ENCODE measurements at regions not wholly inside any gene's neighbourhood (a gene's known extent, or its start where the extent isn't known, plus 50 kb on each side); places are given as distances from the start of the nearest gene placed in this dataset.

DNA sequence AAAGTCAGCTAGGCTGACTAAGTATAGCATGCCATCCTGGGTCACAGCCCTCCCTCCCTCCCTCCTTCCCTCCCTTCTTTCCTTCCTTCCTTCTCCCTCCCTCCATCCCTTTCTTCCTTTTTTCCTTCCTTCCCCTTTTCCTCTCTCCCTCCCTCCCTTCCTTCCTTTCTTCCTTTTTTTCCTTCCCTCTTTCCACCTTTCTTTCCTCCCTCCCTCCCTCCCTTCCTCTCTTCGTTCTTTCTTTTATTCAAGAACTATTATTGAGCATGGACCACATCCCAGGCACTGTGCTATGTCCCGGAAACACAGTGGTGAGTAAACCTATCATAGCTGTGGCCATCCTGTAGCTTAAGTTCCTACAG is 106.2 kb upstream of the BACH2 start:
- DNase-seq: no peak

DNA sequence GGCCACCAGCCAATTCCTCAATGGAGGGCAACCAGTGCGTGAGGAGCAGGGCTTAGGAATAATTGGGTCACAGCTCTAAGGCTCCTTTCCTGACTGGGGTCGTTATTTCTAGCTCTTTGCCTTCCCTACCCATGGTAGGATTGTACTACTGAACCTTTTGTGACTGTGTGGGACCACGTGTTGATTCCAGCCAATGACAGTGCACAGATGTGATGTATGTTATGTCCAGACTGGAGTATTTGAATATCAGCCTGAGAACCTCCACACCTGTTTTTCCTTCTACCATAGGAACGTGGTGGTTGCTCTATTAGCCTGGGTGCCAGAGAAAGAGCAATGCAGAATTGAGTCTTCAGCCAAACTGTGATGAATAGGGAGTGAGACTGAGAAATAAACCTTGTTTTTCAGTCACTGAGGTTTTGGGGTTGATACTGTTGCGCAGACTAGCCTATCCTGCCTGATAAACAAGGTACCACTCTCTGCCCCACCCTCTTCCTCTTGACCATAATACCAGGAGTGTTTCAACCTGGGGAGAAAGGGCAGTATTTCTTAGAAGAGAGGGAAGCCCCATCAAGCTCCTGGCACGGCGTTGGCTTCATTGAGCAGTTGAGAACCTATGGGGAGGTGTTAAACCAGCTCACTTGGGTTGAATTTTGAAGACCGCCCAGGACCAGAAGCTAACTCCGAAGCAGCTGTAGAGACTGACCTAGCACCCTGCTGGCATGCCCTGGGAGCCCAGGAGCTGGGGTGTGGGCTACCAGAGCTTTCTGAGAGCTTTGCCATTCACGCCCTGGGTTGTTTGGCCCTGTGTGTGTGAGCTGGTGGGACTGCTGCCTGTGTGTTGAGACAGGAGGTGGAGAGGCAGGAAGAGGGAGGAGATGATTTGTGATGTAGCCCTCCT is 105.5 kb upstream of the BACH2 start:
- DNase-seq: no peak

DNA sequence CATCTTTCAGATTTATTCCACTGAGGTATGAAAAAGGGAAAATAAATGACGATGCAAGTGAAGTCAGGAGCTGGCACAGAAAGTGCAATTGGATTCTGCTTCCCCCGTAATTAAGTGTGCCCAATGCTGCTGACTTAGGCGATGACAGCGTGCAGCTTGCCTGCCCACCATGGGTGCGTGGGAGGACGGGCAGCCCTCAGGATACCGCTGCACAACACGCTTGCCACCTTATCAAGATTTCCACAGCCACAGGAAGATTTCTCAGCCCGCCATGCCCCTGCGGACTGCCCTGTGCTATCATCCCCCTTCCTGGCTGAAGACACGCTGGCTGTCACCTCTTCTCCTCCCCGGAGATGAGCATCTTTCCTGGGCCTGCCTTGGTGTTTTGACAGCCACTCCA is 103.3 kb upstream of the BACH2 start:
- DNase-seq: no peak

DNA sequence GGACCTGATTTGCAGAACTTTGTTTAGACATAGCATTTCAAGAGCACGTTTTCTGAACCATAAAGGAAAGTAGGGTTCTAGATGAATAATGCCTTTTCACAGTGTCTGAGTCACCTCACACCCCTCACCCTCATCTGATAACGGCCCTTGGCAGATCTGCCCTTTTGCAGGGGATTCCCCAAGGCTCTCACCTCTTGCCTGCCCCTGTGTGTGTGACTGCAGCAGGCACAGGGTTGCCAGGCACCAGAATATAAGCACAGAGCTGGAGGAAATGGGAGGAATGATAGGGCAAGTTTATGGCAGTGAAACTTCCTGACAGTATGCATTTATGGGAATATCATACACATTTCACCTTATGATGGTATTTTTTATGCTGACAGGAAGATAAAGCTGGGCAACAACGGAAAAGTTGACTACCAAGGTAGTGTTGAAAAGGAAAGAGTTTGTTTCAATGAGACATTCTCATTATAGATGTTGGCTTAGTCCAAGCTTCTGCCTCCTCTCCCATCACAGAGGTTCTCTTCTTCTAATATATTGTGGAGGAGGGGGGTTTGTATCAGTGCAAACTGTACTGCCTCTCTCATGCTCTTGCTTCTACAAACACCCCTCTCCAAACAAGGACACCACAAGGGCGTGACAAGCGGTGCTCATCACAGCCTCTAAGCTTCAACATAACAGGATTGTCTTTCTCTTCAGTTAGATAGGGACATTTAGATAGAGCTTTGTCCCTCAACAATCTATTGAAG is 101.5 kb upstream of the BACH2 start:
- no peak for DNase-seq

DNA sequence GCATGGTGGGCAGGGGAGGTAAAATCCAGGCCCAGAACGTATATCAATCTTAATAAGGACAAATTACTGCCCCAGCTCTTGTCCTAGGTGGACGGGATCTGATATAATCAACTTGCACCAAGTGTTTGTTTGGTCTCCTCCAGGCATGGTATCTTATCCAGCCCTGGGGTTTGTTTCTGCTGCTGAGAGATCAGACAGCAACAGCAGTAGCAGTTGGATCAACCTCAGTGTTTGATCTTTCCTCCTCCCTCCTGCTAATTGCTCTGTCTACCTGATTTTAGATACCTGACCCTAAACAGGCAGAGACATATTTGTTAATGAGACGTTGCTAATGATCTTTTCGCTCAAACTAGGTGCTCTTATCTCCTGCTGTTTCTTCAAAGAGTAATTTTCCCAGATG is 100.4 kb upstream of the BACH2 start:
- no peak for DNase-seq

DNA sequence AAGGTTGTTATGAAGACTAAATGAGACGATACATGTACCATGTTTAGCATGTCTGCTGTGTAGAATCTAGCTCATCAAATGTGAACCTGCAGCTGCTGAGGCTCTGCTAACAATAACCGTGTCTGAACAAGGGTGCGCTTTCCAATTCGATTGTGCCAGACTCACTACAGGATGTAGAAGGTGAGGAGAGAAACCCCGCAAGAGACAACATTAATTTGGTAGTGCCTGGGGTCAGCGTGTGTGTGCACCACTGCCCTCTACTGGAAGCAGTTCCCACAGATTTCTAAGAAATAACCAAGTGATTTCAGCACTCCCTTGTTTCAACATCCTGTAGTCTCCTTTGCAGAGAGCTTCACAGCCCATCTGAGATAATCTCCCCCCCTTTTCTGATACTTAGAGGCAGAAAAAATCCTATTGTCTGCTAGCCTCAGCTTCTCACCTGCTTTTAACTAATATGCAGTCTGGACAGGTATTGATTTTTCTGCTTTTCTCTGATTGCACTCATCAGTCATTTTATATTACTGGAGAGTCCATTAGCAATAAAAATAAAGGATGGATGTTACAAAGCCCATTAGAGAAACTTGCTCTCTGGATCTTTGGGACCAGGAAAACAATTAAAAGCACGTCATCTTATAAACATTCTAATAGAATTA is 96.7 kb upstream of the BACH2 start:
- DNase-seq: peak; percentile 61

DNA sequence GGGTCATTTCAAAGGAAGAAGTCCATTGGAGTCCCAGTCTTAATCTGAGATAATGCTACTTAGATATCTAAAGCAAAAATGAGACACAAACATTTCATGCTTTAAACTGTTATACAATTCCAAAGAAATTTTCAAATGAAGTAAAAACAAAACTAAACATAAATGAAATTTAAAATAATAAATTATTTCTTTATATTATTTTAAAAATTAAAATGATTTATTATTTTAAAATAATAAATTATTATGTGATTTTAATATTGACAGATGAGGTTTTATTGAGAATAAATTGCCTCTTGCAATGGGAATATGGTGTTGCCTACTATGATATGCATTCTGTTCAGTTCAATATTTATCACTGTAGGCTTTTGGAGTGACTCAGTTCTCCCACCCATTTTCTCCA is 93.7 kb upstream of the BACH2 start:
- no peak for DNase-seq

DNA sequence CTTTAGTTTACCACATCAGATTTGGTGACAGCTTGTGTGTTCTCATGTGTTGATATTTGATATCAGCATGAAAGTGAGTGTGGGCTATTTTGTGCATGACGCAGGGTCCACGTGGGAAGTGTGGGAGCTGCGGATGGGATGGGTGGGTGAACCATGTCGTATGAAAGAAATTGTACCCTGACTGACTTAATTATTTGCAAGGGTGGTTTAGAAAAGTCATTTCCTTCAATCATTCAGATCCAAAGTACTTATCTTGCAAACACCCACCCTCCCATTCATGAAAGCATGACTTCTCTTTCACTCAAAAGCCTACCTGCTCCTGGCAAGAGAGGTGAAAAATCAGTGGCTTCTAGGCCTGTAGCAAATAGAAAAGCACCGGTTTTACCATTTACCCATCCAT is 91.8 kb upstream of the BACH2 start:
- no peak for DNase-seq

DNA sequence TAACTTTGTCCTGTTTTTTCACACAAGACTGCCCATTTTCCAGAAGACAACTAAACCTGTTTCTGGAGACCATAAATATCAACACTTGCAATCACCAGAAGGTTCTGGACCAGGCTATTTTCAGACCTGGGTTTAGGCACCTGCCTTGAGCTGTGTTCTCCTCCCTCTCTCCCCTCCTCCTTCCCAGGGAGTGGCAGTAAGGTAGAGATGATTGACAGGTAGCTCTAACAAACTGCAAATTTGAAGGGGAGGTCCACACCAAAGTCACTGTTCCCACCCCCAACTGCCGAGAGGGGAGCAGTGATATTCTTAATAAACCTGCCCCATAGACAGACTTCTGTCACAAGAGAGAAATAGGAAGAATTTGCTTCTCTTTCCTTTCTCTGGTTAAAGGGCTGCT is 91.2 kb upstream of the BACH2 start:
- DNase-seq: no peak

DNA sequence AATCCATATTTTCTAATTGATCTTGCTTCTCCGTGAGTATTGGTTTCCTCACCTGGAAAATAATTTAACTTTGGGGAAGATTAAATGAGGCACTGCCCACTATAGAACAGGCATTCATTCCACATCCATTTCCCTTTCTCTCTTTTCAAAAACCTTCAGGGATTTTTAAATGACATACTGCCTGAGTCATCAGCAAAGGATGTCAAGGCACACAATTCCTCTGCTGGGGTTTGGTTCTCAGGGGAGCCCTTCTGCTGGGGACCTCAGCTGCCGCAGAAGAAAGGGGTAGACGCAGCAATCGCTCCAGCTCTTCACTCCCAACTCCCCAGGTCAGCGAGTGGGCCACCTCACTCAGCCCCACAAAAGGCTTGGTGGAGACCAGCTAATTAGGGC is 90.7 kb upstream of the BACH2 start:
- no peak for DNase-seq

DNA sequence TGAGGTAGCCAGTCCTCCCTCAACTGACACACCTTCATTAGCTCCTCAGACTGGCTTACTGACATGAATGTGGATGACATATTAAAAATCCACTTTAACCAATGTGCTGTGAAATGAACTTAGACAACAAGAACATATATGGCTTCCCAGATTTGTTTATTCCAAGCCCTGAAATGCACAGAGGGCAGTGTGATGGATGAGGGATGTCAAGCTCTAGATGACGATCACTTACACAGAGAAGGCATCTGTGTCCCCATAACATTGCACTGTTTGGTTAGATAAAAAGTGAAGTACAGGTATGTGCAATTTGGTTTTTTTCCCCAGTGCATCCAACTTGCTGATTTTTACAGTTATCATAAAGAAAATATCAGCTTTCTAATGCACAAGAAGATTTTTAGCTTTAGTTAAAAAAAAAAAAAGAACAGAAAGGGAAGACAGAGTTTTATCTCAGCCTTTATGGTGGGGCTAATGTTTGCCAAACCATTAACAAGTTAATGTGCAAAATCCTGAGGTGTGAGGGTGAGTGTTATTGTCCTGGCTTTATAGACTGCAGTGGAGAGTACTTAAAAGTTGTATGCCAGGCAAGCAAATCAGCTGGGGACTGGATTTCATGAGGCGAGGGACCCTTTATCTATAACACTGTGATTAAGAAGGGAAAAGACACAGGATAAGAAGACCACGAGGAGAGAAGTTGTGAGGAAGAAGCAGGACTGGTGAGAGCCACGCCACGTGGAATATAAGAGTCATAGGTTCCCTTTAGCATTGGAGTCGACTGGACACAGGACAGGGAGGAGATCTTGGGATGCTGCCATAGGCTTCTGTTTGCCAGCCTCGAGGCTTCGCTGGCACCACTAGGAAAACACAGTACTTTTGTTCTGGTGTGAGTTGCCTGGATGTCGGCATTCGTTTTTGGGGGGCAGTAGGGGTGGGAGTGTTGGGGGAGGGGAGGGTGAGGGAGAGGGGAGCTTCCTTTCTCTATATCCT is 90.0 kb upstream of the BACH2 start:
- no peak for DNase-seq

DNA sequence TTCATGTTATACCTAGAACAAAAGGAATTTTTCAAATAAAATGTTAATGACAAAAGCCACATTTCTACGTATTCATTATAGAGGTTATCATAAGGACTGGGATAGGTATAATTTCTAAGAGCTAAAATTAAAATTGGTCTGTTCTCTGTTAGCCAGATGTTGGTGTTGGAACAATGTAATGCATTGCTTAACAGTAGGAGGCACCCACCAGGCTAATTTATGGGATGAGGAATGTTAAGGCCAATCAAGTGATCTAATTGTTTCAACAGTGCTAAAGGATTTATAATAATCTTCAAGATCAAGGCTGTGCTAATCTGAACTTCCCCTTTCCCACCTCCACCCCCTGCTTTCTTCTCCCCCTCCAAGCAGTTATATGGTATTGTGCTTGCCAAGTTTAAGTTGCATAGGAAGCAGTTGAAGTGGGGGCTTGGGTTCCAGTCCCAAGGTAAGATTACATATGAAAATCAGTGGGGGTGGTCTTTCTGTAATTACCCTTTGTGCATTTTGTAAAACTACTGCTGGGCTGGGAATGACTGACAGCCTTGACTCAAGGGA is 89.2 kb upstream of the BACH2 start:
- no peak for DNase-seq

DNA sequence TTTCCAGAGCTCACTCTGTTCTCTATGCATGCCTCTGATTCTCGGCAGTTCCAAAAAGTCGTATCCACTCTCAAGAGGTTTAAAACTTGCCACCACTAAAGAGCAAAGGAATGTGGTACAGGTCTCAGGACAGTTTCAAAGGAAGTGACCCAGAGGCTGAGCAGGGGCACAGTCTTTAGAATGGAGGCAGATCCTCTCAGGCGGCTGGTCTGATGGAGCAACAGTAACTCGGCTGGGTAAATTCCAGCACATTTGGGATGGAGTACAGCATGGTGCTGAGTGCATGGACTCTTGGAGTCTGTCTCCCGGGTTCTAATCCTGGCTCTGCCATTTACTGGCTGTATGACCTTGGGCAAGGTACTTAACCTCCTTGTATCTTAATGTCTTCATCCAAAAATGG is 88.1 kb upstream of the BACH2 start:
- no peak for DNase-seq

DNA sequence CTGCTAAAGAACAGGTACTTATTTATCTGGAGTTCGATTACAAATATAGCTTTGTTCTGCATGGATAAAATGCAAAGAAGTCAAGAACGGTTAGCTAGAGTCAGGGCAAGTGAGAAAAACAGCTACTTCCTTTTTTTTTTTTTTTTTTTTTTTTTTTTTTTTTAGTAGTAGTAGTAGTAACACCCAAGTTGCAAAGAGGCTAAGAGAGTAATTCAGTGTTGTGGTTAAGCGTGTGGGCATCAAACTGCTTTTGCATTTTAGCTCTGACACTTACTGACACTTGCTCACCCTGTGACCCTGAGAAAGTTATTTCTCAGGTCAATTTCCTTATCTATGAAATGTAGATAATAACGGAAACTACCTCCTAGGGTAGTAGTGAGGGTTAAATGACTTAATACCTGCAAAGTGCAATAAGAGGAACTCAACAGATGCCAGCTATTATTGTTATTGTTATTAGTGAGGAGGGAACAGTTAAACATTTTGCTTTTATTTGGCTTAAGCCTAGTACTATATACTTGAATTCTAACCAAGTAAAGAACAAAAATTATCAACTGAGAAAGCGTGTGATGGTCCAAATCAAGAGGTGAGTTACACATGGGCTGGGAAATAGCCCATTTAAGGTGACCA is 86.7 kb upstream of the BACH2 start:
- no peak for DNase-seq

DNA sequence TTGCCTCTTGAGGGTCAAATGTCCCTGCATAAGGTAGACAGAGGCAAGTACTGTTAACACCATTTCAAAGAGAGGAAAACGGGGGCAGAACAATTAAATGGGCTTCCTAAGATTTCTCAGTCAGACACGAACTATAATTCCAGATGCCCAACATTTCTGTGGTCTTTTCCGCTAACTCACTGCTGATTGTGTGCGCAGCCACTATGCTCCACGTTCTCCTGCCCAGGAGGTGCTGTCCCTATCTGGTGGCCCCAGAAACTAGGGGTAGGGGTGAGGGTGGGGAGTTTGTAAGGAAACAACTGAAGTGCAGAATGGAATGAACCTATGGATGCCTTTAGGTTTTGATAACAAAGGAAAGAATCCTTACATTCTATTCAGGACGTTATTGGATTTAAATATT is 86.1 kb upstream of the BACH2 start:
- no peak for DNase-seq

DNA sequence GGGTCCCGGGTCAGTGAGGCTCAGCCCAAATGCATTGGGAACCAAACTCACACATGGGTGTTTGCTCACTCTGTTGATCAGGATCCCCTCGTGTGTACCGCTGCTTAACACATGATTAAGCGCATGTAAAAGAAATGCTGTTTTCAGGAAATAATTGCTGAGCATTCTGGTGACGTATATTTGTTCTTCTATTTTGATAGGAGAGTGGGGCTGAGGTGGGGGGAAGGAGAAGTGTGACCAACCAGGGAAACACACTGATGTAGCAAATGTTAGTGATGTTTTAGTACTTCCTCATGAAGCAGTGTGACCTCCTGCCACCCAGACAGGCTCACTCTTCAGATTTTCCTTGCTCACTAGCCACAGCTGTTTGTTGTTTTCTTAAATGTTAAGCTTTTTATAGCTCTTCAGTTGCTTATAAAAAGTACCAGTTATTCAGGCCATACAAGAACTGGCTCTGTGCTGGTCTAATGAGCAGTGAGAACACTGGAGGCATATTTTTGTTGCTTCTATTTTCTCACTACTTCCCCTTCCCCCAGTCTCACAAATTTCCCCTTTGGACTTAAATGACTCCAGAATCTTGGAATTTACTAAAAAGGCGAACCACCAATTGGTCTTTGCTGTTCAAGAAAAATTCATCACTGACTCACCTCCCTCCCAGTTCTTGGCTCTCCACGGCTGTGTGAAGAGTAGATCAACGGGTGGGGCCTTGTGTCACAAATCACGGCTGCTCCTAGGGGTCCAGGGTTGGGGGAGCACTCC is 79.2 kb upstream of the BACH2 start:
- DNase-seq: no peak

DNA sequence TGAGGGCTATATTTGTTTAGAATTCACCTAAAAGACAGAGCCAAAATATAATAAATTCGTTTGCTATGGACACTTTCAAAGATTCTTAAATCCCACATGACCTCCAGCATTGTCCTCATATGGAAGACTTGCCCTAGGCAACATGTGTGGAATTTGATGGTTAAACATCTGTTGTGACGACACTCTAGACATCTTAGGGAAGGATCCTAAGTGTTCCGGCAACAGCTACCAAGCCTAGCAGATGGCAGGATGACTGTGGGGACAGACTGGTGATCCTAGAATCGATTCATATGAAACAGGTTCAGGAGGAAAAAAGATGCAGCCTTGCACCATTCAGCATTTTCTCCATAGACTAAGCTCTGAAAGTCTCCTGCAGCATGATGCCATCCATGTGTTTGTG is 77.6 kb upstream of the BACH2 start:
- no peak for DNase-seq

DNA sequence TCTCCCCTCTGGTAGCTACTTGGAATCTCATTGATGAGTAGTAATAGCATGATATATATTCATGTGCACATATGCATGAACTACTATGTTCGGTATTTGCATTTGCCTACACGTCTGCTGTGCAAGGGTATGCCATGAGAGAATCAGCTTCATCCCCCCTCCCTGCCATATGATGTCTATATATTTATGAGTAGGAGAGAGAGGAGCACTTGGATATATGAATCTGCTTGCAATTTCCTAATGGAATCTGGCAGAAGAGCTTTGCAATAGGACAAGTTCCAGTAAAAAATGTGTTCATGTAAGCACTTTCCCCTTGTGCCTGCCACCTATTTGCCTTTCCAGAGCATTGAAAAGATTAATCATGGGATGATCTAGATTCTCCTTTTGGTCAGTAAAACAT is 76.2 kb upstream of the BACH2 start:
- no peak for DNase-seq

DNA sequence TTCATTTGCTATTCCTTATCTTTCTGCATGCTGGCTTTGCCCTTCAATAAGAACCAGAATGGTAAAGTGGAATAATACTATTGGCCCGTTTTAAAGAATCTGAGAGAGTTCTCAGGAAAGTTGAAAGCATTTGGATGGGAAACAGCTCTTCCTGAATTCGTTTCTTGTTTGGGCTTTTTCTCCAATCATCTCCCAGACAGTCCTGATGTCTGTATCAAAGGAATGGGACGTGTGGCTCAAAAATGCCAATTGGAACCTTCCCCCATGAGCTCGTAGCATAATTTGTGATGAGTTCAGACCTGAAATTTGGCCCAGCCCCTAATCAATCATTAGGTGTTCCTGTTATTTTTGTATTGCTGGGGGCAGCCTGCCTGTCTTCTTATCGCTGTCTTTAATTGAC is 75.8 kb upstream of the BACH2 start:
- DNase-seq: no peak

DNA sequence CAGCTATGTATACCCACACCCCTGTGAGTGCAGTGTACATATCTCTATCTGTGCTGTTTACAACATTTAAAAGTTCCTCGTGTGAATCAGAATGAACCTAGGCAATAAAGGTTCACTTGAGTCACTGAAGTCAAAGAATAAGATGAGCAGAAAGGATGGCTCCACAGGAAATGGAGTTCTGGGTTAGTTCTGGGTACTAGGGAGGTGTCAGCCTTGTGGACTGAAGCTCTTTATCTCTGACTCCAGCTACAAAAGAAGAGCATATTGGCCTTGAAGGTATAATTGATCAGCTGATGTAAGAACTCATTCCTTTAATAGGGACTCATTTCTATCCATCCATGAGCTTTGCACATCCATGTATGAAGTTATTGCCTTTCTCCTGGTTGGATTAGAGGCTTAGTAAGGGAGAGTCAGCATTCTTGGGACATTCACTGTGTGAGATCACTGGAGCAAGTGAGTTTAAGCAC is 73.9 kb upstream of the BACH2 start:
- no peak for DNase-seq

DNA sequence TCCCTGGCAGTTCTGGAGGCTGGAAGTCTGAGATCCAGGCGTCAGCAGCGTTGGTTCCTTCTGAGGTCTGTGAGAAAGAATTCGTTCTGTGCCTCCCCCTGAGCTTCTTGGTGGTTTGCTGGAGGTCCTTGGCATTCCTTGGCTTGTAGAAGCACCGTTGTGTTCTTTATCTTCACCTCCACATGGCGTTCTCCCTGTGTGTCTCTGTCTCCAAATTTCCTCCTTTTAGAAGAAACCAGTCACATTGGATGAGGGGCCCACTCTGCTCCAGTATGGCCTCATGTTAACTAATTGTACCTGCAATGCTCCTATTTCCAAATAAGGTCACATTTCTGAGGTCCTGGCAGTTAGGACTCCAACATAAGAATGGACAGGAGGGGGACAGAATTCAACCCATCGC is 73.0 kb upstream of the BACH2 start:
- no peak for DNase-seq

Data from right forelimb (tissue), 1 donor.